NB4 (cell line): ENCODE measurements at regions not wholly inside any gene's neighbourhood (a gene's known extent, or its start where the extent isn't known, plus 50 kb on each side); places are given as distances from the start of the nearest gene placed in this dataset.

ENCODE experiments used
- DNase-seq: peaks from one replicate; pipeline ENCODE4 v3.0.0; 2010; ENCODE audit warnings: low read depth
- H3K4me3 ChIP-seq: one replicate; pipeline ENCODE4 v1.5.1; 2011; ENCODE audit warnings: mild to moderate bottlenecking, low read depth, low read length, moderate library complexity
- CTCF ChIP-seq: IDR thresholded peaks from one replicate; pipeline ENCODE4 v1.5.1; 2012; ENCODE audit warnings: low read depth, low read length
- MAX ChIP-seq: IDR thresholded peaks from 2 replicates; pipeline ENCODE4 v1.6.1; 2011; ENCODE audit warnings: low read depth, low read length
- MYC ChIP-seq: IDR thresholded peaks from 2 replicates; pipeline ENCODE4 v1.6.1; 2011; ENCODE audit warnings: low read depth, low read length
- POLR2A ChIP-seq: IDR thresholded peaks from 2 replicates; pipeline ENCODE4 v1.6.1; 2011; ENCODE audit warnings: mild to moderate bottlenecking; ENCODE audit not compliant: insufficient read length; ENCODE audit errors: extremely low read depth

GRCh38 chr9:16268067-16268881 is 602.2 kb downstream of the BNC2 start:
- no peak for DNase-seq
- TF ChIP-seq CTCF: no peak
- no peak overlapping the region for H3K4me3 ChIP-seq

- no peak overlapping the region for H3K4me3 ChIP-seq
- DNase-seq: no peak
- no peak for TF ChIP-seq MYC
- TF ChIP-seq CTCF: no peak
- TF ChIP-seq POLR2A: no peak
- no peak for TF ChIP-seq MAX
These were observed 598.5 kb downstream of the BNC2 start for GRCh38 chr9:16271967-16272366.

- no peak for DNase-seq
- TF ChIP-seq CTCF (no peak), MYC (no peak), POLR2A (no peak), MAX (no peak)
- H3K4me3 ChIP-seq: no peak overlapping the region
These were observed 597.7 kb downstream of the BNC2 start for GRCh38 chr9:16272776-16273175.

- no peak for DNase-seq
- no peak overlapping the region for H3K4me3 ChIP-seq
- TF ChIP-seq POLR2A (no peak), MYC (no peak), MAX (no peak), CTCF (no peak)
These were observed 594.5 kb downstream of the BNC2 start for GRCh38 chr9:16275795-16276624.

- no peak overlapping the region for H3K4me3 ChIP-seq
- no peak for DNase-seq
- TF ChIP-seq CTCF: no peak
These were observed 593.6 kb downstream of the BNC2 start for GRCh38 chr9:16276866-16277265.
